K562 (cell line): ENCODE measurements at regions not wholly inside any gene's neighbourhood (a gene's known extent, or its start where the extent isn't known, plus 50 kb on each side); places are given as distances from the start of the nearest gene placed in this dataset.

Source experiments
- ATAC-seq: fragments of 200-7000 bp; cut with Tn5 transposase; 3 replicates; pipeline ENCODE4 v1.9.1; 2020; ENCODE audit warnings: moderate library complexity
- BruUV-seq: library from RNA; stranded (reverse); fragments of 400-500 nt; replicated peaks from 2 replicates; lab custom pipeline; 2021; lab: Mats Ljungman, UMichigan
- CTCF ChIA-PET: fragments of 300-600 bp; formaldehyde crosslinking; extraction: SDS; loops from one replicate; lab custom pipeline; 2021; ENCODE audit warnings: low intra/inter-chr PET ratio; lab: Yijun Ruan, JAX
- POLR2A ChIA-PET: fragments of 300-600, 350-650 bp; sonication (Branson Sonifier 250); formaldehyde crosslinking; extraction: SDS; loops from one replicate; lab custom pipeline; 2021; ENCODE audit warnings: antibody characterized with exemption, inconsistent platforms; lab: Yijun Ruan, JAX
- DNase-seq, 4 experiments: peaks; one replicate each; pipeline versions ENCODE4 v3.0.0 to v3.0.0-alpha.2; 2011 to 2018; ENCODE audit warnings: low spot score in 3 of 4, mixed read lengths in 3 of 4; ENCODE audit errors: extremely low read depth in 1 of 4
- FAIRE-seq: peaks from 2 replicates; lab custom pipeline; 2011; peaks lifted over from hg19 to GRCh38; lab: Jason Lieb, UNC
- H2AFZ ChIP-seq: 2 replicates; pipeline ENCODE4 v1.6.0; 2011; ENCODE audit warnings: low read depth, low read length, control low read depth, inconsistent platforms
- H3K27ac ChIP-seq: fragments of 200-600 bp; 3 replicates; pipeline ENCODE4 v1.8.0; 2011; ENCODE audit warnings: low read depth, mild to moderate bottlenecking, control low read depth, inconsistent platforms, low read length, moderate library complexity, mixed read lengths; ENCODE audit errors: extremely low read depth
- H3K27me3 ChIP-seq, 2 experiments: fragments of 300-600 bp in 1 of 2; 2 replicates in 1 of 2; 3 replicates in 1 of 2; pipeline versions ENCODE4 v1.6.0 to v1.8.0; 2011; ENCODE audit warnings: inconsistent platforms in 2 of 2, low read length in 2 of 2, mild to moderate bottlenecking in 1 of 2, mixed read lengths in 1 of 2, moderate library complexity in 1 of 2; ENCODE audit not compliant: control insufficient read depth in 2 of 2, insufficient read depth in 2 of 2
- H3K36me3 ChIP-seq: fragments of 300-600 bp; 3 replicates; pipeline ENCODE4 v1.8.0; 2011; ENCODE audit warnings: mild to moderate bottlenecking, low read length, inconsistent platforms; ENCODE audit not compliant: control insufficient read depth, insufficient read depth
- H3K4me1 ChIP-seq, 2 experiments: fragments of 200-600 bp in 1 of 2; replicated peaks in 1 of 2; 2 replicates in 1 of 2; 3 replicates in 1 of 2; pipeline versions ENCODE4 v1.5.1 to v1.8.0; 2011; ENCODE audit warnings: inconsistent platforms in 2 of 2, low read length in 2 of 2, mild to moderate bottlenecking in 1 of 2, mixed read lengths in 1 of 2, moderate library complexity in 1 of 2; ENCODE audit not compliant: control insufficient read depth in 2 of 2, insufficient read depth in 2 of 2
- H3K4me2 ChIP-seq: 2 replicates; pipeline ENCODE4 v1.6.1; 2011; ENCODE audit warnings: low read length, control low read depth, inconsistent platforms, mixed read lengths; ENCODE audit not compliant: insufficient read depth
- H3K4me3 ChIP-seq: fragments of 200-600 bp; sonication (generic), shearing (Covaris generic); 2 replicates; pipeline ENCODE4 v1.5.1; 2016; ENCODE audit warnings: control low read depth, inconsistent platforms
- H3K79me2 ChIP-seq: fragments of 200-600 bp; 3 replicates; pipeline ENCODE4 v1.8.0; 2011; ENCODE audit warnings: low read length, inconsistent platforms; ENCODE audit not compliant: control insufficient read depth, insufficient read depth
- H3K9ac ChIP-seq, 2 experiments: 2 replicates each; pipeline versions ENCODE4 v1.6.0 to v1.6.1; 2011; ENCODE audit warnings: low read depth in 2 of 2, low read length in 2 of 2, control low read depth in 1 of 2, inconsistent platforms in 1 of 2, mild to moderate bottlenecking in 1 of 2, mixed read lengths in 1 of 2; ENCODE audit not compliant: insufficient read depth in 1 of 2
- H3K9me1 ChIP-seq: one replicate; pipeline ENCODE4 v1.6.0; 2011; ENCODE audit warnings: inconsistent platforms, mild to moderate bottlenecking, low read length, moderate library complexity; ENCODE audit not compliant: control insufficient read depth, insufficient read depth
- H3K9me3 ChIP-seq: replicated peaks from 2 replicates; pipeline ENCODE4 v1.5.1; 2011; ENCODE audit warnings: low read depth, low read length, inconsistent platforms; ENCODE audit not compliant: control insufficient read depth, insufficient read depth
- H4K20me1 ChIP-seq: replicated peaks from 2 replicates; pipeline ENCODE4 v1.6.1; 2011; ENCODE audit warnings: low read length, inconsistent platforms, mixed read lengths; ENCODE audit not compliant: control insufficient read depth, insufficient read depth
- GABPB2 ChIP-seq: fragments of 250-450 bp; sonication (Bioruptor Pico); conservative IDR thresholded peaks from 2 replicates; pipeline ENCODE4 v1.5.1; 2021; ENCODE audit warnings: mild to moderate bottlenecking
- HDAC8 ChIP-seq: fragments of 450-650 bp; IDR thresholded peaks from 2 replicates; pipeline ENCODE4 v1.6.1; 2016; ENCODE audit warnings: mild to moderate bottlenecking, missing genetic modification characterization, moderate library complexity, missing compliant biosample characterization
- HIVEP1 ChIP-seq: fragments of 250-450 bp; sonication (Bioruptor Pico); IDR thresholded peaks from 2 replicates; pipeline ENCODE4 v1.4.0; 2020; ENCODE audit warnings: mild to moderate bottlenecking
- HMG20B ChIP-seq: fragments of 250-450 bp; sonication (Bioruptor Pico); IDR thresholded peaks from 2 replicates; pipeline ENCODE4 v1.5.0; 2021; ENCODE audit warnings: mild to moderate bottlenecking
- HNRNPLL ChIP-seq: fragments of 200-400 bp; formaldehyde crosslinking; IDR thresholded peaks from 2 replicates; pipeline ENCODE4 v1.6.1; 2017; ENCODE audit warnings: low read length, low read depth, mild to moderate bottlenecking; ENCODE audit not compliant: poor library complexity, severe bottlenecking
- JUN ChIP-seq, 2 experiments: sonication (generic) in 1 of 2; formaldehyde crosslinking in 1 of 2; IDR thresholded peaks; 2 replicates each; pipeline versions ENCODE4 v1.6.1 to v1.8.0; 2012 to 2022; ENCODE audit warnings: borderline replicate concordance in 2 of 2, mild to moderate bottlenecking in 2 of 2, improper control_type of control experiment in 1 of 2, low read depth in 1 of 2, low read length in 1 of 2, missing genetic modification reagents in 1 of 2
- KLF16 ChIP-seq: IDR thresholded peaks from 2 replicates; pipeline ENCODE4 v1.6.1; 2016; ENCODE audit warnings: antibody characterized with exemption
- PHF20 ChIP-seq: fragments of 450-650 bp; IDR thresholded peaks from 2 replicates; pipeline ENCODE4 v1.6.1; 2018; ENCODE audit not compliant: partially characterized antibody
- PKNOX1 ChIP-seq: fragments of 450-650 bp; IDR thresholded peaks from 2 replicates; pipeline ENCODE4 v1.6.1; 2016
- POU5F1 ChIP-seq: fragments of 150-350 bp; IDR thresholded peaks from 2 replicates; pipeline ENCODE4 v1.6.1; 2014; ENCODE audit warnings: borderline replicate concordance, low read length, low read depth, mild to moderate bottlenecking; ENCODE audit not compliant: partially characterized antibody
- PTTG1 ChIP-seq: fragments of 450-650 bp; IDR thresholded peaks from 2 replicates; pipeline ENCODE4 v1.6.1; 2016; ENCODE audit warnings: low read depth, mild to moderate bottlenecking, missing genetic modification characterization, missing compliant biosample characterization
- SPI1 ChIP-seq: IDR thresholded peaks from 2 replicates; pipeline ENCODE4 v1.6.1; 2011; ENCODE audit warnings: low read depth, low read length, control low read depth, borderline replicate concordance
- TEAD2 ChIP-seq: fragments of 450-650 bp; IDR thresholded peaks from 2 replicates; pipeline ENCODE4 v1.6.1; 2016; ENCODE audit warnings: missing genetic modification characterization, control low read depth, missing compliant biosample characterization
- ZC3H11A ChIP-seq: IDR thresholded peaks from 2 replicates; pipeline ENCODE4 v1.6.1; 2012; ENCODE audit warnings: low read depth, low read length, improper control_type of control experiment
- ZKSCAN1 ChIP-seq: fragments of 150-350 bp; IDR thresholded peaks from 2 replicates; pipeline ENCODE4 v1.6.1; 2016; ENCODE audit warnings: low read depth, low read length
- ZNF232 ChIP-seq: sonication (generic); formaldehyde crosslinking; IDR thresholded peaks from 2 replicates; pipeline ENCODE4 v1.8.0; 2022; ENCODE audit warnings: mild to moderate bottlenecking, missing genetic modification reagents
- ZNF311 ChIP-seq: fragments of 250-450 bp; sonication (Bioruptor Pico); IDR thresholded peaks from 2 replicates; pipeline ENCODE4 v1.4.0; 2020; ENCODE audit warnings: mild to moderate bottlenecking, moderate library complexity
- ZSCAN29 ChIP-seq: fragments of 450-650 bp; IDR thresholded peaks from 2 replicates; pipeline ENCODE4 v1.6.1; 2017
- ZZZ3 ChIP-seq: fragments of 450-650 bp; IDR thresholded peaks from 2 replicates; pipeline ENCODE4 v1.6.1; 2016; ENCODE audit warnings: antibody characterized with exemption, mild to moderate bottlenecking, moderate library complexity
- whole genome bisulfite sequencing: fragments of 100-300 bp; shearing (Covaris generic); methylation state at CpG from one replicate; pipeline ENCODE4 v1.1.6; 2016; ENCODE audit warnings: low coverage, mixed read lengths; ENCODE audit not compliant: insufficient coverage; ENCODE audit errors: missing lambda C conversion rate; 5-methylcytosine and 5-hydroxymethylcytosine counted together
- in situ Hi-C: fragments of 300-500 bp; cut with MboI; formaldehyde crosslinking; loops from 4 replicates; pipeline ENCODE4 v1.15.0; 2018; ENCODE audit warnings: inconsistent platforms, mixed read lengths
- intact Hi-C: fragments of 100-400 bp; cut with micrococcal nuclease; formaldehyde crosslinking; loops from 2 replicates; pipeline ENCODE4 v1.14.2; 2022
- TF ChIP-seq, protein P1 (sequence below): fragments of 450-650 bp; formaldehyde crosslinking; IDR thresholded peaks from 2 replicates; pipeline ENCODE4 v1.4.0; 2022; ENCODE audit warnings: missing genetic modification characterization

DNA sequence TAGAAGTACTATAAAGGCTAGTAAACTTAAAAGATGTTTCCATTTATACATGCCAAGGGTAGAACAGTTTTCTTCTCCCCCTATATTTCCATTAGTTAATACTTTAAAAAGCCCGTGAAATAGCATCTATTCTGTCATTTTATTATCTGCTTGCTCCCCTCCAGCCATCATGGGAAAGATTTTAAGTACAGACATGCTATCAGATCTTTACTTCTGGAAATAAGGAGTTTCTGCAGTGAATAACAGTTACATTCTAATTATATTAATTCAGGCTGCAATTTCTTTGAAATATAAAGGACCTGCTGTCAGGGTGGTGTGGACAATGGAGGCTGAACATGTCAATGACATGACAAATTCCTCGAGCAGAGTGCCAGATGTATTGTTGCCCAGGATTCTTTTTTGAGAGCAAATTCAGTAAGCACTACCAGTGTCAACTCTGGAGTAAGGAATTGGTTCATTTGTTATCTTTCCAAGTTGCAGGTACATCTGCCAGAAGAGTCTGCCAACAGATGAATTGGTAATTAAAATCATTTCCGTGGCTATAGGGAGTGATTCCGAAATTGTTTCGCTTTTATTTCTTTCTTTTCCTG lies 151.3 kb downstream of the BTG1 start:
- Histone ChIP-seq H3K4me2 (no peak overlapping the region), H3K9me1 (no peaks in the 10 kb centered on the region), H3K9ac (no peak overlapping the region), H3K27me3 (no peaks in the 10 kb centered on the region), H3K27ac (no peak overlapping the region), H3K4me1 (peaks cover 0 to 6% of the 10 kb centered on the region in 2 experiments; a peak in 2 of 5 replicates), H2AFZ (peak overlapping the region; percentile 1; the same call in 1 of the 2 replicates), H4K20me1 (no peaks in the 10 kb centered on the region), H3K9me3 (peaks cover 10% of the 10 kb centered on the region; the same call in 1 of the 2 replicates), H3K4me3 (no peak overlapping the region), H3K79me2 (no peaks in the 10 kb centered on the region), H3K36me3 (no peaks in the 10 kb centered on the region)
- in situ Hi-C loops (no loop called here), intact Hi-C loops (no loop called here)
- ChIA-PET CTCF (no interaction called here), POLR2A (no interaction called here)
- no peak for TF ChIP-seq JUN (IDR thresholded peaks at IDR 0.05; ENCODE audit: borderline replicate concordance, low read depth, low read length)
- no peak for TF ChIP-seq JUN (CRISPR knock-in tag; IDR thresholded peaks at IDR 0.05; ENCODE audit: borderline replicate concordance)
- no peak for TF ChIP-seq ZNF311 (CRISPR knock-in tag)
- TF ChIP-seq HNRNPLL: no peak
- no peak for TF ChIP-seq TEAD2 (tag)
- TF ChIP-seq ZKSCAN1: no peak
- no peak for TF ChIP-seq POU5F1
- no peak for TF ChIP-seq HDAC8
- TF ChIP-seq HIVEP1 (CRISPR knock-in tag): no peak
- no peak for TF ChIP-seq GABPB2 (CRISPR knock-in tag)
- TF ChIP-seq PKNOX1: no peak
- no peak for TF ChIP-seq PTTG1 (tag)
- no peak for TF ChIP-seq KLF16
- no peak for TF ChIP-seq ZZZ3
- TF ChIP-seq ZSCAN29: no peak
- TF ChIP-seq ZC3H11A: no peak
- TF ChIP-seq, protein P1, sequence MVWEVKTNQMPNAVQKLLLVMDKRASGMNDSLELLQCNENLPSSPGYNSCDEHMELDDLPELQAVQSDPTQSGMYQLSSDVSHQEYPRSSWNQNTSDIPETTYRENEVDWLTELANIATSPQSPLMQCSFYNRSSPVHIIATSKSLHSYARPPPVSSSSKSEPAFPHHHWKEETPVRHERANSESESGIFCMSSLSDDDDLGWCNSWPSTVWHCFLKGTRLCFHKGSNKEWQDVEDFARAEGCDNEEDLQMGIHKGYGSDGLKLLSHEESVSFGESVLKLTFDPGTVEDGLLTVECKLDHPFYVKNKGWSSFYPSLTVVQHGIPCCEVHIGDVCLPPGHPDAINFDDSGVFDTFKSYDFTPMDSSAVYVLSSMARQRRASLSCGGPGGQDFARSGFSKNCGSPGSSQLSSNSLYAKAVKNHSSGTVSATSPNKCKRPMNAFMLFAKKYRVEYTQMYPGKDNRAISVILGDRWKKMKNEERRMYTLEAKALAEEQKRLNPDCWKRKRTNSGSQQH (CRISPR knock-in tag): no peak
- TF ChIP-seq ZNF232: no peak
- no peak for TF ChIP-seq PHF20
- TF ChIP-seq HMG20B: no peak
- no peak for TF ChIP-seq SPI1
- no peak for DNase-seq
- FAIRE-seq: no peak
- ATAC-seq: no peak
- no TSS peak for BruUV-seq
- 54% methylated on average over 5 of the region's 5 CpGs for WGBS
